A673 (cell line): ENCODE measurements at regions not wholly inside any gene's neighbourhood (a gene's known extent, or its start where the extent isn't known, plus 50 kb on each side); places are given as distances from the start of the nearest gene placed in this dataset.

Experiments
- BruUV-seq: library from RNA; stranded (reverse); fragments of 400-500 nt; replicated peaks from 2 replicates; lab custom pipeline; 2021; lab: Mats Ljungman, UMichigan
- CTCF ChIA-PET: fragments of 300-600 bp; sonication (Branson Sonifier 250); formaldehyde crosslinking; loops from one replicate; lab custom pipeline; 2022; ENCODE audit warnings: antibody characterized with exemption; lab: Charles Lee
- POLR2A ChIA-PET: fragments of 300-600 bp; sonication (Branson Sonifier 250); formaldehyde crosslinking; loops from one replicate; lab custom pipeline; 2022; ENCODE audit warnings: antibody characterized with exemption; ENCODE audit not compliant: low non-redundant PET; lab: Charles Lee
- DNase-seq: peaks from one replicate; pipeline ENCODE4 v3.0.0-alpha.2; 2015; ENCODE audit warnings: low spot score
- H3K27ac ChIP-seq: fragments of 200-600 bp; sonication (generic); 2 replicates; pipeline ENCODE4 v1.5.1; 2016; ENCODE audit warnings: mixed run types, low read depth, mild to moderate bottlenecking, mixed read lengths, antibody characterized with exemption, low read length; ENCODE audit not compliant: poor library complexity, severe bottlenecking
- H3K27me3 ChIP-seq: fragments of 200-600 bp; sonication (generic); replicated peaks from 2 replicates; pipeline ENCODE4 v1.6.1; 2017; ENCODE audit warnings: mixed run types, low read depth, mild to moderate bottlenecking, mixed read lengths, antibody characterized with exemption, low read length; ENCODE audit not compliant: insufficient read depth, poor library complexity
- H3K36me3 ChIP-seq: fragments of 200-600 bp; sonication (generic); 2 replicates; pipeline ENCODE4 v1.6.1; 2016; ENCODE audit warnings: mixed run types, mild to moderate bottlenecking, mixed read lengths, antibody characterized with exemption, low read length; ENCODE audit not compliant: insufficient read depth, poor library complexity, severe bottlenecking
- H3K4me1 ChIP-seq: fragments of 200-600 bp; sonication (generic); 2 replicates; pipeline ENCODE4 v1.6.1; 2017; ENCODE audit warnings: mixed run types, mild to moderate bottlenecking, mixed read lengths, antibody characterized with exemption, low read length; ENCODE audit not compliant: insufficient read depth, poor library complexity, severe bottlenecking
- H3K4me3 ChIP-seq: fragments of 200-600 bp; sonication (generic); 2 replicates; pipeline ENCODE4 v1.5.1; 2016; ENCODE audit warnings: low read depth, mixed run types, mild to moderate bottlenecking, mixed read lengths, low read length; ENCODE audit not compliant: poor library complexity, severe bottlenecking
- H3K9me3 ChIP-seq: fragments of 200-600 bp; sonication (generic); 2 replicates; pipeline ENCODE4 v1.6.1; 2016; ENCODE audit warnings: mixed run types, low read depth, mild to moderate bottlenecking, mixed read lengths, antibody characterized with exemption, low read length; ENCODE audit not compliant: poor library complexity, severe bottlenecking
- CTCF ChIP-seq: fragments of 300-800, 200-600 bp; sonication (generic); conservative IDR thresholded peaks from 2 replicates; pipeline ENCODE4 v1.5.1; 2017; ENCODE audit warnings: low read depth, mild to moderate bottlenecking, antibody characterized with exemption, low read length, moderate library complexity, mixed read lengths
- EZH2 ChIP-seq: fragments of 200-600 bp; sonication (generic); IDR thresholded peaks from 2 replicates; pipeline ENCODE4 v1.6.1; 2017; ENCODE audit warnings: borderline replicate concordance, low read depth, mild to moderate bottlenecking, mixed read lengths, antibody characterized with exemption, low read length; ENCODE audit not compliant: poor library complexity, severe bottlenecking
- intact Hi-C: fragments of 100-400 bp; cut with micrococcal nuclease; formaldehyde crosslinking; loops from one replicate; pipeline ENCODE4 v1.10.0; 2022; ENCODE audit not compliant: unreplicated experiment

- Histone ChIP-seq H3K4me3 (no peak overlapping the region), H3K27ac (no peak overlapping the region), H3K27me3 (peaks cover 7% of the 10 kb centered on the region), H3K36me3 (no peaks in the 10 kb centered on the region), H3K4me1 (no peaks in the 10 kb centered on the region), H3K9me3 (no peaks in the 10 kb centered on the region)
- BruUV-seq, result no TSS peak
- POLR2A ChIA-PET, result no interaction called here
- TF ChIP-seq CTCF (no peak), EZH2 (no peak)
- CTCF ChIA-PET, result no interaction called here
- DNase-seq, result no peak
- intact Hi-C loops, result no loop called here
Observed at GRCh38 chr13:37293295-37293694, 187.8 kb upstream of the CSNK1A1L start.

GRCh38 chr13:37290716-37291505, 185.4 kb upstream of the CSNK1A1L start:
- intact Hi-C loops, result no loop called here
- no TSS peak for BruUV-seq
- Histone ChIP-seq H3K36me3 (no peaks in the 10 kb centered on the region), H3K27me3 (peaks cover 7% of the 10 kb centered on the region), H3K9me3 (no peaks in the 10 kb centered on the region), H3K4me3 (no peak overlapping the region), H3K27ac (no peak overlapping the region), H3K4me1 (no peaks in the 10 kb centered on the region)
- CTCF ChIA-PET, result no interaction called here
- DNase-seq, result no peak
- POLR2A ChIA-PET, result no interaction called here
- TF ChIP-seq EZH2 (no peak), CTCF (no peak)

GRCh38 chr13:37289212-37289935, 183.9 kb upstream of the CSNK1A1L start:
- Histone ChIP-seq H3K27ac (no peak overlapping the region), H3K36me3 (no peaks in the 10 kb centered on the region), H3K4me3 (no peak overlapping the region), H3K4me1 (no peaks in the 10 kb centered on the region), H3K27me3 (peaks cover 7% of the 10 kb centered on the region), H3K9me3 (no peaks in the 10 kb centered on the region)
- intact Hi-C loops, result no loop called here
- ChIA-PET CTCF (no interaction called here), POLR2A (no interaction called here)
- DNase-seq, result no peak
- no TSS peak for BruUV-seq
- no peak for TF ChIP-seq CTCF
- TF ChIP-seq EZH2, result no peak
